ENCODE measurements at regions not wholly inside any gene's neighbourhood (a gene's known extent, or its start where the extent isn't known, plus 50 kb on each side); places are given as distances from the start of the nearest gene placed in this dataset.

- TF ChIP-seq, protein P1, sequence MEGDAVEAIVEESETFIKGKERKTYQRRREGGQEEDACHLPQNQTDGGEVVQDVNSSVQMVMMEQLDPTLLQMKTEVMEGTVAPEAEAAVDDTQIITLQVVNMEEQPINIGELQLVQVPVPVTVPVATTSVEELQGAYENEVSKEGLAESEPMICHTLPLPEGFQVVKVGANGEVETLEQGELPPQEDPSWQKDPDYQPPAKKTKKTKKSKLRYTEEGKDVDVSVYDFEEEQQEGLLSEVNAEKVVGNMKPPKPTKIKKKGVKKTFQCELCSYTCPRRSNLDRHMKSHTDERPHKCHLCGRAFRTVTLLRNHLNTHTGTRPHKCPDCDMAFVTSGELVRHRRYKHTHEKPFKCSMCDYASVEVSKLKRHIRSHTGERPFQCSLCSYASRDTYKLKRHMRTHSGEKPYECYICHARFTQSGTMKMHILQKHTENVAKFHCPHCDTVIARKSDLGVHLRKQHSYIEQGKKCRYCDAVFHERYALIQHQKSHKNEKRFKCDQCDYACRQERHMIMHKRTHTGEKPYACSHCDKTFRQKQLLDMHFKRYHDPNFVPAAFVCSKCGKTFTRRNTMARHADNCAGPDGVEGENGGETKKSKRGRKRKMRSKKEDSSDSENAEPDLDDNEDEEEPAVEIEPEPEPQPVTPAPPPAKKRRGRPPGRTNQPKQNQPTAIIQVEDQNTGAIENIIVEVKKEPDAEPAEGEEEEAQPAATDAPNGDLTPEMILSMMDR (CRISPR knock-in tag; IDR thresholded peaks at IDR 0.05) = no peak
- TF ChIP-seq MAFK (conservative IDR thresholded peaks at IDR 0.05 in 1 of 2, IDR thresholded peaks at IDR 0.05 in 1 of 2; ENCODE audit: low read length in 2 of 2) = no peak
- TF ChIP-seq ZBTB8A (CRISPR knock-in tag; IDR thresholded peaks at IDR 0.05; ENCODE audit: borderline replicate concordance, low read depth) = no peak
- TF ChIP-seq ZNF589 (CRISPR knock-in tag; conservative IDR thresholded peaks at IDR 0.05) = no peak
- TF ChIP-seq FOXM1 (CRISPR knock-in tag; IDR thresholded peaks at IDR 0.05) = no peak
- no peak for TF ChIP-seq RFXAP (CRISPR knock-in tag; IDR thresholded peaks at IDR 0.05; ENCODE audit: borderline replicate concordance)
- TF ChIP-seq ZNF660 (CRISPR knock-in tag; IDR thresholded peaks at IDR 0.05; ENCODE audit: borderline replicate concordance, low read depth) = no peak
- no peak for TF ChIP-seq PHF20 (CRISPR knock-in tag; IDR thresholded peaks at IDR 0.05)
- TF ChIP-seq KDM4B (CRISPR knock-in tag; IDR thresholded peaks at IDR 0.05) = no peak
- TF ChIP-seq ZZZ3 (CRISPR knock-in tag; IDR thresholded peaks at IDR 0.05; ENCODE audit: borderline replicate concordance) = no peak
Observed at GRCh38 chr5:152584103-152584502, 179.0 kb upstream of the NMUR2 start.
